IMR-90 (cell line): ENCODE measurements at regions not wholly inside any gene's neighbourhood (a gene's known extent, or its start where the extent isn't known, plus 50 kb on each side); places are given as distances from the start of the nearest gene placed in this dataset.

ENCODE experiments used
- ATAC-seq: fragments of 200-7000 bp; cut with Tn5 transposase; 2 replicates; pipeline ENCODE4 v1.9.1; 2020; ENCODE audit warnings: low read depth, mild to moderate bottlenecking, moderate library complexity
- BruUV-seq: library from RNA; stranded (reverse); fragments of 400-500 nt; replicated peaks from 2 replicates; lab custom pipeline; 2021; lab: Mats Ljungman, UMichigan
- CTCF ChIA-PET: fragments of 300-600 bp; formaldehyde crosslinking; extraction: SDS; loops from one replicate; lab custom pipeline; 2021; ENCODE audit warnings: antibody characterized with exemption; lab: Yijun Ruan, JAX
- POLR2A ChIA-PET: fragments of 300-600 bp; sonication (Branson Sonifier 250); formaldehyde crosslinking; loops from one replicate; lab custom pipeline; 2022; ENCODE audit warnings: antibody characterized with exemption; ENCODE audit not compliant: unreplicated experiment; lab: Charles Lee
- DNase-seq: peaks from one replicate; pipeline ENCODE4 v3.0.0; 2013
- H2AFZ ChIP-seq: replicated peaks from 2 replicates; pipeline ENCODE3; 2013; ENCODE audit warnings: low read length, mild to moderate bottlenecking; ENCODE audit not compliant: poor library complexity
- H2AK5ac ChIP-seq: 2 replicates; pipeline ENCODE4 v1.6.1; 2013; ENCODE audit warnings: low read depth, low read length, inconsistent platforms
- H2AK9ac ChIP-seq: replicated peaks from 2 replicates; pipeline ENCODE3; 2013; ENCODE audit warnings: mild to moderate bottlenecking, low read depth, low read length, moderate library complexity; ENCODE audit not compliant: poor library complexity
- H2BK120ac ChIP-seq: 2 replicates; pipeline ENCODE4 v1.6.1; 2013; ENCODE audit warnings: low read depth, low read length, inconsistent platforms
- H2BK15ac ChIP-seq: 3 replicates; pipeline ENCODE4 v1.6.1; 2013; ENCODE audit warnings: low read depth, low read length, inconsistent platforms
- H2BK20ac ChIP-seq: 2 replicates; pipeline ENCODE4 v1.6.1; 2013; ENCODE audit warnings: low read depth, mild to moderate bottlenecking, inconsistent platforms, low read length, moderate library complexity
- H2BK5ac ChIP-seq: 2 replicates; pipeline ENCODE4 v1.6.1; 2013; ENCODE audit warnings: mild to moderate bottlenecking, low read depth, low read length, inconsistent platforms; ENCODE audit not compliant: poor library complexity, severe bottlenecking
- H3K14ac ChIP-seq: replicated peaks from 2 replicates; pipeline ENCODE4 v1.6.1; 2013; ENCODE audit warnings: low read depth, low read length, inconsistent platforms
- H3K18ac ChIP-seq: 2 replicates; pipeline ENCODE4 v1.6.1; 2013; ENCODE audit warnings: low read depth, low read length, control low read depth
- H3K23ac ChIP-seq: 2 replicates; pipeline ENCODE4 v1.6.1; 2013; ENCODE audit warnings: low read depth, low read length, inconsistent platforms
- H3K27ac ChIP-seq: 2 replicates; pipeline ENCODE4 v1.5.1; 2013; ENCODE audit warnings: mild to moderate bottlenecking, control low read depth, low read length; ENCODE audit not compliant: insufficient read depth
- H3K27me3 ChIP-seq: 2 replicates; pipeline ENCODE4 v1.6.1; 2013; ENCODE audit warnings: low read length; ENCODE audit not compliant: control insufficient read depth, insufficient read depth
- H3K36me3 ChIP-seq: 2 replicates; pipeline ENCODE4 v1.6.1; 2013; ENCODE audit warnings: low read length, mixed read lengths; ENCODE audit not compliant: control insufficient read depth, insufficient read depth
- H3K4ac ChIP-seq: 2 replicates; pipeline ENCODE4 v1.6.1; 2013; ENCODE audit warnings: low read depth, low read length, inconsistent platforms
- H3K4me1 ChIP-seq: 2 replicates; pipeline ENCODE4 v1.6.1; 2013; ENCODE audit warnings: low read length, mixed read lengths; ENCODE audit not compliant: control insufficient read depth, insufficient read depth
- H3K4me2 ChIP-seq: 2 replicates; pipeline ENCODE4 v1.6.1; 2013; ENCODE audit warnings: low read depth, mild to moderate bottlenecking, control low read depth, low read length, moderate library complexity
- H3K4me3 ChIP-seq: 2 replicates; pipeline ENCODE4 v1.5.1; 2013; ENCODE audit warnings: low read depth, mild to moderate bottlenecking, control low read depth, low read length, moderate library complexity; ENCODE audit not compliant: insufficient read depth
- H3K56ac ChIP-seq: 2 replicates; pipeline ENCODE4 v1.6.1; 2013; ENCODE audit warnings: low read length, inconsistent platforms; ENCODE audit not compliant: insufficient read depth; ENCODE audit errors: extremely low read depth
- H3K79me1 ChIP-seq, 2 experiments: 2 replicates each; pipeline ENCODE4 v1.6.1; 2013; ENCODE audit warnings: low read length in 2 of 2, inconsistent platforms in 1 of 2, low read depth in 1 of 2
- H3K9ac ChIP-seq: 2 replicates; pipeline ENCODE4 v1.6.1; 2013; ENCODE audit warnings: low read depth, low read length, control low read depth
- H3K9me1 ChIP-seq: 2 replicates; pipeline ENCODE4 v1.6.1; 2013; ENCODE audit warnings: low read length, inconsistent platforms; ENCODE audit not compliant: insufficient read depth
- H3K9me3 ChIP-seq: 2 replicates; pipeline ENCODE4 v1.6.1; 2013; ENCODE audit warnings: low read length; ENCODE audit not compliant: control insufficient read depth, insufficient read depth
- H4K20me1 ChIP-seq: 2 replicates; pipeline ENCODE4 v1.6.1; 2013; ENCODE audit warnings: low read length, inconsistent platforms; ENCODE audit not compliant: insufficient read depth
- H4K5ac ChIP-seq: 2 replicates; pipeline ENCODE4 v1.6.1; 2013; ENCODE audit warnings: mild to moderate bottlenecking, low read depth, low read length, control low read depth
- H4K8ac ChIP-seq, 2 experiments: 2 replicates each; pipeline ENCODE4 v1.6.1; 2013; ENCODE audit warnings: low read depth in 2 of 2, low read length in 2 of 2, control low read depth in 1 of 2, inconsistent platforms in 1 of 2
- H4K91ac ChIP-seq: 2 replicates; pipeline ENCODE4 v1.6.1; 2013; ENCODE audit warnings: low read depth, low read length, inconsistent platforms; ENCODE audit not compliant: insufficient read depth
- FOS ChIP-seq: fragments of 150-350 bp; IDR thresholded peaks from 2 replicates; pipeline ENCODE4 v1.6.1; 2016; ENCODE audit warnings: low read depth, low read length
- WGBS, 2 experiments: methylation state at CpG; one replicate each; pipeline versions ENCODE4 v1.1.5 to v1.1.7; 2013; ENCODE audit warnings: missing lambda C conversion rate in 2 of 2; ENCODE audit not compliant: insufficient read length in 1 of 2; ENCODE audit errors: extremely low coverage in 2 of 2; 5-methylcytosine and 5-hydroxymethylcytosine counted together
- dilution Hi-C: fragments of 300-500 bp; cut with HindIII; formaldehyde crosslinking; loops from one replicate; pipeline ENCODE4 v1.14.3; 2018; ENCODE audit warnings: low sequenced_read_pairs; ENCODE audit not compliant: unreplicated experiment
- in situ Hi-C: fragments of 300-500 bp; cut with MboI; formaldehyde crosslinking; loops from 3 replicates; pipeline ENCODE4 v1.14.3; 2019; ENCODE audit warnings: low sequenced_read_pairs, inconsistent platforms, mixed read lengths
- intact Hi-C: fragments of 100-400 bp; cut with micrococcal nuclease; formaldehyde crosslinking; loops from 2 replicates; pipeline ENCODE4 v1.10.0; 2022

- Histone ChIP-seq H3K79me1 (no peaks in the 10 kb centered on the region), H3K4me3 (no peak overlapping the region), H2AK5ac (peak overlapping the region; percentile 77; the same call in 1 of the 2 replicates), H4K5ac (no peak overlapping the region), H2BK20ac (no peak overlapping the region), H3K36me3 (no peaks in the 10 kb centered on the region), H2BK120ac (no peak overlapping the region; the same call in 1 of the 2 replicates), H3K4me1 (peaks cover 3% of the 10 kb centered on the region), H3K56ac (no peak overlapping the region), H2AFZ (no peak overlapping the region), H3K9ac (no peak overlapping the region), H4K20me1 (no peaks in the 10 kb centered on the region), H4K8ac (no peak overlapping the region), H3K9me1 (0 out of 2 replicates have a peak, but pooled peaks cover 3% of the 10 kb centered on the region), H3K4ac (no peak overlapping the region), H2BK5ac (no peak overlapping the region), H2BK15ac (no peak overlapping the region), H3K9me3 (no peaks in the 10 kb centered on the region), H3K27ac (no peak overlapping the region), H3K23ac (no peak overlapping the region), H2AK9ac (no peak overlapping the region), H3K4me2 (no peak overlapping the region), H3K14ac (peak overlapping the region; percentile 72; the same call in 1 of the 2 replicates), H3K18ac (no peak overlapping the region; the same call in 1 of the 2 replicates), H3K27me3 (no peaks in the 10 kb centered on the region), H4K91ac (no peak overlapping the region)
- TF ChIP-seq FOS, result no peak
- CTCF ChIA-PET, result interaction anchor here (0.6 kb wide), 1 partner anchor 26 kb away, joined by 3 read pairs; no protein-coding TSS in a partner anchor
- POLR2A ChIA-PET, result no interaction called here
- no TSS peak for BruUV-seq
- ATAC-seq, result no peak
- dilution Hi-C loops, result no loop called here
- DNase-seq, result peak; percentile 17
- 80% methylated on average over 2 of the region's 10 CpGs; no CpG with 5 or more reads in 1 of the 2 experiments for WGBS, 2 experiments
- in situ Hi-C loops, result loop anchor here (5.0 kb wide), 1 partner anchor 52 kb away; no protein-coding TSS in a partner anchor
- intact Hi-C loops, result no loop called here
Observed at GRCh38 chr15:62989366-62990055, 53.0 kb upstream of the TPM1 start.
